T-helper 2 cell treated with Interferon-gamma antibody and Interleukin-4, amounts not matched to agents 100 ng/mL and 5 ng/mL, for 36 hours (primary cell): ENCODE measurements at regions not wholly inside any gene's neighbourhood (a gene's known extent, or its start where the extent isn't known, plus 50 kb on each side); places are given as distances from the start of the nearest gene placed in this dataset.
"Not testable (repeated sequence)": the region's sequence is repeated elsewhere in the genome, so short reads cannot be mapped to it uniquely, and the experiment has no call there.

Source experiments
- intact Hi-C: fragments of 100-400 bp; cut with micrococcal nuclease; formaldehyde crosslinking; loops from one replicate; pipeline ENCODE4 v1.15.1; 2023

- intact Hi-C loops = no loop called here
Observed at GRCh38 chr15:53129121-53129904, 339.2 kb upstream of the ONECUT1 start.

GRCh38 chr15:53128652-53129051 lies 338.5 kb upstream of the ONECUT1 start:
- intact Hi-C loops = no loop called here

- intact Hi-C loops = no loop called here
Observed at GRCh38 chr15:53126144-53126543, 336.0 kb upstream of the ONECUT1 start.

GRCh38 chr15:53122818-53123217 lies 332.7 kb upstream of the ONECUT1 start:
- intact Hi-C loops = no loop called here

GRCh38 chr15:53116915-53117314 lies 326.8 kb upstream of the ONECUT1 start:
- intact Hi-C loops = not testable (repeated sequence)

- intact Hi-C loops = no loop called here
Observed at GRCh38 chr15:53116169-53116568, 326.0 kb upstream of the ONECUT1 start.

GRCh38 chr15:53115563-53115962 lies 325.4 kb upstream of the ONECUT1 start:
- intact Hi-C loops = no loop called here

- intact Hi-C loops = no loop called here
Observed at GRCh38 chr15:53114960-53115359, 324.8 kb upstream of the ONECUT1 start.

- intact Hi-C loops = no loop called here
Observed at GRCh38 chr15:53110999-53111398, 320.9 kb upstream of the ONECUT1 start.

GRCh38 chr15:53108319-53108718 lies 318.2 kb upstream of the ONECUT1 start:
- intact Hi-C loops = no loop called here

GRCh38 chr15:53107855-53108254 lies 317.7 kb upstream of the ONECUT1 start:
- intact Hi-C loops = no loop called here

GRCh38 chr15:53106505-53107286 lies 316.6 kb upstream of the ONECUT1 start:
- intact Hi-C loops = no loop called here

GRCh38 chr15:53102483-53102882 lies 312.3 kb upstream of the ONECUT1 start:
- intact Hi-C loops = no loop called here

GRCh38 chr15:53080484-53080883 lies 290.3 kb upstream of the ONECUT1 start:
- intact Hi-C loops = no loop called here

GRCh38 chr15:53074221-53074620 lies 284.1 kb upstream of the ONECUT1 start:
- intact Hi-C loops = no loop called here

GRCh38 chr15:53072077-53072476 lies 281.9 kb upstream of the ONECUT1 start:
- intact Hi-C loops = no loop called here

- intact Hi-C loops = no loop called here
Observed at GRCh38 chr15:53068636-53069035, 278.5 kb upstream of the ONECUT1 start.

GRCh38 chr15:53059273-53060043 lies 269.3 kb upstream of the ONECUT1 start:
- intact Hi-C loops = no loop called here

- intact Hi-C loops = no loop called here
Observed at GRCh38 chr15:53046153-53046790, 256.1 kb upstream of the ONECUT1 start.

- intact Hi-C loops = no loop called here
Observed at GRCh38 chr15:53038655-53038941, 248.5 kb upstream of the ONECUT1 start.

GRCh38 chr15:53037904-53038654 lies 247.9 kb upstream of the ONECUT1 start:
- intact Hi-C loops = no loop called here
